ENCODE measurements at regions not wholly inside any gene's neighbourhood (a gene's known extent, or its start where the extent isn't known, plus 50 kb on each side); places are given as distances from the start of the nearest gene placed in this dataset.

GRCh38 chr2:204306667-204307066 is 238.6 kb upstream of the PARD3B start:
- TF ChIP-seq POLR2A (IDR thresholded peaks at IDR 0.05) (no peak), CTCF (IDR thresholded peaks at IDR 0.05) (no peak)
- H3K4me3 ChIP-seq (ENCODE audit: low read depth, poor library complexity, severe bottlenecking) = no peak overlapping the region
- 94 to 95% methylated on average over 4 of the region's 4 CpGs for WGBS, 2 donors
- no peak for DNase-seq (ENCODE audit: low spot score in 2 of 2)
- intact Hi-C loops (cut with DNase I; ENCODE audit: low total_unique reads) = no loop called here

DNA sequence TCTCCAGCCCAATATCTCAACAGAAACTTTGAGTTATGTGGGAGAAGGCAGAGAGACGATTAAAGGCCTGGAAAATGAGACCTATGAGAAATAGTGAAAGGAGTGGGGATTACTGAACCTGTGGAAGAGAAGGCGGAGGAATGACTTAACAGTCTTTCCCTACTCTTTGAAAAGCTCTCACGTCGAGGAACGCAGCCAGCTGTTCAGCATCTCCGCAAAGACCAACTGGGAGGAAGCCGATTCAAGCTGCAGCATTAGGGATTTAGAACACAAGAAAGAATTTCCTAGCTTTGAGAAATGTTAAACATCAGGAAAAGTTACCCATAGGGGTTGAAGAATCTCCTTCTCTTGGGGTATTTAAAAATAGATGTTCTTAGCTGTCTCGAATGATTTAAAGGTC is 233.2 kb upstream of the PARD3B start:
- TF ChIP-seq CTCF (IDR thresholded peaks at IDR 0.05) (no peak), POLR2A (IDR thresholded peaks at IDR 0.05) (no peak)
- intact Hi-C loops (cut with DNase I; ENCODE audit: low total_unique reads) = no loop called here
- DNase-seq (ENCODE audit: low spot score in 2 of 2) = no peak
- no peak overlapping the region for H3K4me3 ChIP-seq (ENCODE audit: low read depth, poor library complexity, severe bottlenecking)
- 82 to 85% methylated on average over 8 of the region's 8 CpGs for WGBS, 2 donors

DNA sequence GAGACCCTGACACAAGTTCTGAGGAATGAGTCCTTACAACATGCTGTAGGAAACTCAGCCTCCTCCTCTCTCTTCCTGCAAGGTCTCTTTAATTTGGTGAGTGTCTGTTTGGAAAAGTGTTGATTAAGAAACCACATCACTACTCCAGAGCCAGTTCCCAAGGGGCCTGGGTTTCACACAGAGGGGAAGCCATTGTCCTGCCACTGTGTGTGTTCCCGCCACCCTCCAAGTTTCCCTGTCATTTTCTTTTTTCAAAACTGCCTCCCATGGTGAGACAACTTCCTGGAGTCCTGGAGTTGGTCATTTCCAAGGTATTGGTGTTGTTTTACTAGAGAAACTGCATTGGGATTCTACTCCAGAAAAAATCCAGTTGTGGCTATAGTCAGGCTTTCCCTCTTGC is 232.0 kb upstream of the PARD3B start:
- TF ChIP-seq POLR2A (IDR thresholded peaks at IDR 0.05) (no peak), CTCF (IDR thresholded peaks at IDR 0.05) (no peak)
- intact Hi-C loops (cut with DNase I; ENCODE audit: low total_unique reads) = no loop called here
- no peak for DNase-seq (ENCODE audit: low spot score in 2 of 2)
- H3K4me3 ChIP-seq (ENCODE audit: low read depth, poor library complexity, severe bottlenecking) = no peak overlapping the region
- WGBS, 2 donors = 70 to 79% methylated on average over 1 of the region's 1 CpG

DNA sequence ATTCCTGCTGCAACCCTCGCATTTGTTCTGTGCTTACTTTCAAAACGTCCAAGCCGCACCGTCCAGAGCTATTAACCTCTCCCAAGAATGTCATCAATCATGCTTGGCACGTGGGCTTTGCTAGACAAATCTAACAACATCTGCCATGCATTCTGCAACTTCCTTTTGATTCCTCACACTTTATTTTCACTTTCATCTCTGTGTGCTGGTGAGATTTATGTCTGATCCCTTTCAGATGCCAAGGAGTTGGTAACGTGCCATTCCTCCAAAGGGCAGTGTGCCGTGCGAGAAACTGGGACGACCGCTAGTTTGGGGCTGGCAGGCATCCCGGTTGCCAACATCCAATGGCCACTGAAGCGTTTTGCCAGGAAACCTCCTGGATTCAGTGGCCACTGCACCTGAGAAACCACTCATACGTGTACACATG is 230.0 kb upstream of the PARD3B start:
- WGBS, 2 donors = 27 to 34% methylated on average over 13 of the region's 13 CpGs
- H3K4me3 ChIP-seq (ENCODE audit: low read depth, poor library complexity, severe bottlenecking) = no peak overlapping the region
- intact Hi-C loops (cut with DNase I; ENCODE audit: low total_unique reads) = no loop called here

GRCh38 chr2:204317640-204318039 is 227.6 kb upstream of the PARD3B start:
- intact Hi-C loops (cut with DNase I; ENCODE audit: low total_unique reads) = no loop called here
- DNase-seq (ENCODE audit: low spot score in 2 of 2) = no peak
- H3K4me3 ChIP-seq (ENCODE audit: low read depth, poor library complexity, severe bottlenecking) = no peak overlapping the region
- WGBS, 2 donors = 92 to 95% methylated on average over 5 of the region's 5 CpGs
- TF ChIP-seq POLR2A (IDR thresholded peaks at IDR 0.05) (no peak), CTCF (IDR thresholded peaks at IDR 0.05) (no peak)

More for the DNA sequence above, 230.0 kb upstream of the PARD3B start:
- no peak for DNase-seq (ENCODE audit: low spot score in 2 of 2)
- TF ChIP-seq CTCF (IDR thresholded peaks at IDR 0.05) (no peak), POLR2A (IDR thresholded peaks at IDR 0.05) (no peak)

GRCh38 chr2:204321027-204321800 is 224.1 kb upstream of the PARD3B start:
- TF ChIP-seq POLR2A (IDR thresholded peaks at IDR 0.05) = no peak
- TF ChIP-seq CTCF (IDR thresholded peaks at IDR 0.05) = no peak
- intact Hi-C loops (cut with DNase I; ENCODE audit: low total_unique reads) = loop anchor here (10.0 kb wide), 3 partner anchors 374 to 1604 kb away; partner anchors contain the start of gene NRP2
- DNase-seq (ENCODE audit: low spot score in 2 of 2) = no peak
- WGBS, 2 donors = 61 to 74% methylated on average over 10 of the region's 10 CpGs
- H3K4me3 ChIP-seq (ENCODE audit: low read depth, poor library complexity, severe bottlenecking) = no peak overlapping the region

Measured in lower leg skin (tissue), 4 donors.